K562 (cell line): ENCODE measurements at regions not wholly inside any gene's neighbourhood (a gene's known extent, or its start where the extent isn't known, plus 50 kb on each side); places are given as distances from the start of the nearest gene placed in this dataset.

Experiments
- ARHGAP35 ChIP-seq: fragments of 450-650 bp; IDR thresholded peaks from 2 replicates; pipeline ENCODE4 v1.6.1; 2018; ENCODE audit not compliant: partially characterized antibody
- BRCA1 ChIP-seq, 2 experiments: fragments of 450-650 bp in 1 of 2; sonication (generic) in 1 of 2; formaldehyde crosslinking in 1 of 2; IDR thresholded peaks; 2 replicates each; pipeline versions ENCODE4 v1.5.0 to v1.6.1; 2017 to 2020; ENCODE audit warnings: mild to moderate bottlenecking in 1 of 2, missing genetic modification reagents in 1 of 2
- C11orf30 ChIP-seq: fragments of 450-650 bp; IDR thresholded peaks from 2 replicates; pipeline ENCODE4 v1.6.1; 2016; ENCODE audit warnings: low read depth, mild to moderate bottlenecking
- E2F3 ChIP-seq: fragments of 250-450 bp; sonication (Bioruptor Pico); IDR thresholded peaks from 2 replicates; pipeline ENCODE4 v1.4.0; 2020; ENCODE audit warnings: mild to moderate bottlenecking
- ETS1 ChIP-seq: conservative IDR thresholded peaks from 2 replicates; pipeline ENCODE4 v1.6.1; 2011; ENCODE audit warnings: low read depth, mild to moderate bottlenecking, low read length; ENCODE audit not compliant: control insufficient read depth
- FOXP1 ChIP-seq: sonication (generic); formaldehyde crosslinking; IDR thresholded peaks from 2 replicates; pipeline ENCODE4 v1.8.0; 2022; ENCODE audit warnings: mild to moderate bottlenecking, missing genetic modification reagents
- KDM1A ChIP-seq, 2 experiments: fragments of 450-650 bp; IDR thresholded peaks; 2 replicates each; pipeline ENCODE4 v1.6.1; 2016; ENCODE audit warnings: mild to moderate bottlenecking in 2 of 2
- KDM4B ChIP-seq, 2 experiments: fragments of 450-650 bp in 1 of 2; sonication (generic) in 1 of 2; IDR thresholded peaks; 2 replicates each; pipeline ENCODE4 v1.6.1; 2016 to 2017; ENCODE audit warnings: borderline replicate concordance in 2 of 2, antibody characterized with exemption in 1 of 2, low read depth in 1 of 2, mild to moderate bottlenecking in 1 of 2
- MCM3 ChIP-seq: fragments of 450-650 bp; IDR thresholded peaks from 2 replicates; pipeline ENCODE4 v1.6.1; 2016
- NFE2 ChIP-seq: IDR thresholded peaks from 2 replicates; pipeline ENCODE4 v1.6.1; 2014; ENCODE audit warnings: antibody characterized with exemption, low read depth
- NFIC ChIP-seq: fragments of 450-650 bp; IDR thresholded peaks from 2 replicates; pipeline ENCODE4 v1.6.1; 2017; ENCODE audit warnings: mild to moderate bottlenecking, inconsistent platforms
- SAFB ChIP-seq: fragments of 200-400 bp; formaldehyde crosslinking; IDR thresholded peaks from 2 replicates; pipeline ENCODE4 v1.6.1; 2017; ENCODE audit warnings: low read depth, low read length, borderline replicate concordance
- SIRT6 ChIP-seq: IDR thresholded peaks from one replicate; pipeline ENCODE4 v1.6.1; 2012; ENCODE audit warnings: low read depth, mild to moderate bottlenecking, control low read depth, inconsistent platforms, low read length, moderate library complexity
- SMARCE1 ChIP-seq: fragments of 450-650 bp; IDR thresholded peaks from 2 replicates; pipeline ENCODE4 v1.7.1; 2016; ENCODE audit warnings: mild to moderate bottlenecking
- TBP ChIP-seq: optimal IDR thresholded peaks from 2 replicates; pipeline ENCODE3; 2011; ENCODE audit warnings: low read depth, low read length, improper control_type of control experiment
- THRAP3 ChIP-seq: fragments of 450-650 bp; IDR thresholded peaks from 2 replicates; pipeline ENCODE4 v1.6.1; 2016; ENCODE audit warnings: mild to moderate bottlenecking, inconsistent platforms, borderline replicate concordance
- ZC3H11A ChIP-seq: IDR thresholded peaks from 2 replicates; pipeline ENCODE4 v1.6.1; 2012; ENCODE audit warnings: low read depth, low read length, improper control_type of control experiment
- ZNF143 ChIP-seq: sonication (generic); formaldehyde crosslinking; IDR thresholded peaks from 2 replicates; pipeline ENCODE4 v1.9.0; 2022; ENCODE audit warnings: mild to moderate bottlenecking, missing genetic modification reagents
- ZZZ3 ChIP-seq: fragments of 450-650 bp; IDR thresholded peaks from 2 replicates; pipeline ENCODE4 v1.6.1; 2016; ENCODE audit warnings: antibody characterized with exemption, mild to moderate bottlenecking, moderate library complexity

- TF ChIP-seq ZZZ3 (no peak), C11orf30 (no peak), THRAP3 (0 out of 2 replicates have a peak, but pooled peaks have one; percentile 30), TBP (no peak), MCM3 (no peak), SMARCE1 (no peak), ETS1 (no peak), SAFB (no peak), E2F3 (CRISPR knock-in tag) (no peak), ARHGAP35 (peak; percentile 38), KDM1A (IDR thresholded peaks at IDR 0.05) (peak in 1 of 2 experiments; percentile 62; a peak in 1 of 4 replicates), BRCA1 (IDR thresholded peaks at IDR 0.05) (peak; percentile 84; the same call in 1 of the 2 replicates), BRCA1 (CRISPR knock-in tag; IDR thresholded peaks at IDR 0.05) (no peak), FOXP1 (no peak), ZNF143 (CRISPR knock-in tag) (no peak), SIRT6 (no peak), NFIC (peak; percentile 20; the same call in 1 of the 2 replicates), KDM4B (IDR thresholded peaks at IDR 0.05; ENCODE audit: borderline replicate concordance in 2 of 2, low read depth in 1 of 2) (peak in 1 of 2 experiments; percentile 81; a peak in 1 of 4 replicates), NFE2 (no peak), ZC3H11A (no peak)
Observed at GRCh38 chr1:213375002-213375401, 324.0 kb downstream of the RPS6KC1 start (continued).
